NB4 (cell line): ENCODE measurements at regions not wholly inside any gene's neighbourhood (a gene's known extent, or its start where the extent isn't known, plus 50 kb on each side); places are given as distances from the start of the nearest gene placed in this dataset.

Source experiments
- MYC ChIP-seq: IDR thresholded peaks from 2 replicates; pipeline ENCODE4 v1.6.1; 2011; ENCODE audit warnings: low read depth, low read length
- POLR2A ChIP-seq: IDR thresholded peaks from 2 replicates; pipeline ENCODE4 v1.6.1; 2011; ENCODE audit warnings: mild to moderate bottlenecking; ENCODE audit not compliant: insufficient read length; ENCODE audit errors: extremely low read depth
- TF ChIP-seq, protein P1 (sequence below): IDR thresholded peaks from one replicate; pipeline ENCODE4 v1.5.1; 2012; ENCODE audit warnings: low read depth, low read length
- TF ChIP-seq, protein P2 (sequence below): IDR thresholded peaks from 2 replicates; pipeline ENCODE4 v1.6.1; 2011; ENCODE audit warnings: low read depth, low read length

GRCh38 chr2:18848646-18849045 is 259.3 kb upstream of the NT5C1B start:
- TF ChIP-seq POLR2A = no peak
- TF ChIP-seq, protein P1, sequence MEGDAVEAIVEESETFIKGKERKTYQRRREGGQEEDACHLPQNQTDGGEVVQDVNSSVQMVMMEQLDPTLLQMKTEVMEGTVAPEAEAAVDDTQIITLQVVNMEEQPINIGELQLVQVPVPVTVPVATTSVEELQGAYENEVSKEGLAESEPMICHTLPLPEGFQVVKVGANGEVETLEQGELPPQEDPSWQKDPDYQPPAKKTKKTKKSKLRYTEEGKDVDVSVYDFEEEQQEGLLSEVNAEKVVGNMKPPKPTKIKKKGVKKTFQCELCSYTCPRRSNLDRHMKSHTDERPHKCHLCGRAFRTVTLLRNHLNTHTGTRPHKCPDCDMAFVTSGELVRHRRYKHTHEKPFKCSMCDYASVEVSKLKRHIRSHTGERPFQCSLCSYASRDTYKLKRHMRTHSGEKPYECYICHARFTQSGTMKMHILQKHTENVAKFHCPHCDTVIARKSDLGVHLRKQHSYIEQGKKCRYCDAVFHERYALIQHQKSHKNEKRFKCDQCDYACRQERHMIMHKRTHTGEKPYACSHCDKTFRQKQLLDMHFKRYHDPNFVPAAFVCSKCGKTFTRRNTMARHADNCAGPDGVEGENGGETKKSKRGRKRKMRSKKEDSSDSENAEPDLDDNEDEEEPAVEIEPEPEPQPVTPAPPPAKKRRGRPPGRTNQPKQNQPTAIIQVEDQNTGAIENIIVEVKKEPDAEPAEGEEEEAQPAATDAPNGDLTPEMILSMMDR = no peak
- no peak for TF ChIP-seq MYC
- TF ChIP-seq, protein P2, sequence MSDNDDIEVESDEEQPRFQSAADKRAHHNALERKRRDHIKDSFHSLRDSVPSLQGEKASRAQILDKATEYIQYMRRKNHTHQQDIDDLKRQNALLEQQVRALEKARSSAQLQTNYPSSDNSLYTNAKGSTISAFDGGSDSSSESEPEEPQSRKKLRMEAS = no peak
